GM13976 (cell line): ENCODE measurements at regions not wholly inside any gene's neighbourhood (a gene's known extent, or its start where the extent isn't known, plus 50 kb on each side); places are given as distances from the start of the nearest gene placed in this dataset.

ENCODE experiments used
- DNase-seq: peaks from one replicate; pipeline ENCODE4 v3.0.0; 2012; ENCODE audit warnings: low spot score
- CTCF ChIP-seq: IDR thresholded peaks from 2 replicates; pipeline ENCODE4 v1.5.1; 2012; ENCODE audit warnings: borderline replicate concordance, mild to moderate bottlenecking; ENCODE audit not compliant: insufficient read depth; ENCODE audit errors: extremely low read depth, missing control alignments, control extremely low read depth
- in situ Hi-C: fragments of 300-500 bp; cut with MboI; formaldehyde crosslinking; loops from one replicate; pipeline ENCODE4 v1.12.0; 2022; ENCODE audit warnings: low sequenced_read_pairs, mixed read lengths, inconsistent platforms; ENCODE audit not compliant: unreplicated experiment

GRCh38 chr11:64484191-64485022 lies 71.3 kb upstream of the SLC22A11 start:
- no peak for TF ChIP-seq CTCF
- no peak for DNase-seq
- in situ Hi-C loops: no loop called here

GRCh38 chr11:64485074-64485473 lies 70.7 kb upstream of the SLC22A11 start:
- no peak for DNase-seq
- in situ Hi-C loops: no loop called here
- no peak for TF ChIP-seq CTCF

GRCh38 chr11:64489831-64490441 lies 65.8 kb upstream of the SLC22A11 start:
- in situ Hi-C loops: no loop called here
- peak; percentile 73 for DNase-seq
- TF ChIP-seq CTCF: peak; percentile 45

- TF ChIP-seq CTCF: no peak
- DNase-seq: no peak
- in situ Hi-C loops: no loop called here
Observed at GRCh38 chr11:64490562-64491216, 65.1 kb upstream of the SLC22A11 start.

GRCh38 chr11:64492561-64492960 lies 63.2 kb upstream of the SLC22A11 start:
- in situ Hi-C loops: no loop called here
- no peak for DNase-seq
- TF ChIP-seq CTCF: no peak

- no peak for TF ChIP-seq CTCF
- DNase-seq: no peak
- in situ Hi-C loops: no loop called here
Observed at GRCh38 chr11:64498136-64498535, 57.6 kb upstream of the SLC22A11 start.
